Activated CD4-positive, alpha-beta T cell treated with anti-CD3 and anti-CD28 coated beads, Interleukin-2, amount 50 U/mL, for 24 hours (primary cell): ENCODE measurements at regions not wholly inside any gene's neighbourhood (a gene's known extent, or its start where the extent isn't known, plus 50 kb on each side); places are given as distances from the start of the nearest gene placed in this dataset.

Source experiments
- DNase-seq, 2 donors: peaks; one replicate each; pipeline ENCODE4 v3.0.0-alpha.2; 2020; ENCODE audit warnings: low read depth in 1 of 2, low spot score in 1 of 2

GRCh38 chr10:90975096-90975495 lies 54.2 kb upstream of the ANKRD1 start:
- DNase-seq: no peak

GRCh38 chr10:90977162-90977854 lies 56.4 kb upstream of the ANKRD1 start:
- no peak for DNase-seq

GRCh38 chr10:90977855-90978486 lies 57.1 kb upstream of the ANKRD1 start:
- DNase-seq: no peak

- DNase-seq: no peak
These were observed 61.6 kb upstream of the ANKRD1 start for GRCh38 chr10:90982406-90983008.

GRCh38 chr10:90983914-90984549 lies 63.1 kb upstream of the ANKRD1 start:
- no peak for DNase-seq

- DNase-seq: no peak
These were observed 64.0 kb upstream of the ANKRD1 start for GRCh38 chr10:90984898-90985297.

- no peak for DNase-seq
These were observed 64.5 kb upstream of the ANKRD1 start for GRCh38 chr10:90985321-90985933.

GRCh38 chr10:90986136-90986760 lies 65.4 kb upstream of the ANKRD1 start:
- no peak for DNase-seq

- no peak for DNase-seq
These were observed 66.0 kb upstream of the ANKRD1 start for GRCh38 chr10:90986870-90987269.

- DNase-seq: no peak
These were observed 66.5 kb upstream of the ANKRD1 start for GRCh38 chr10:90987383-90987782.

GRCh38 chr10:90988024-90988423 lies 67.1 kb upstream of the ANKRD1 start:
- no peak for DNase-seq

GRCh38 chr10:90988802-90989201 lies 67.9 kb upstream of the ANKRD1 start:
- DNase-seq: no peak

- no peak for DNase-seq
These were observed 68.5 kb upstream of the ANKRD1 start for GRCh38 chr10:90989378-90989777.

GRCh38 chr10:90992462-90992861 lies 71.6 kb upstream of the ANKRD1 start:
- no peak for DNase-seq

- DNase-seq: no peak
These were observed 72.5 kb upstream of the ANKRD1 start for GRCh38 chr10:90993340-90993739.

GRCh38 chr10:90997670-90998069 lies 76.8 kb upstream of the ANKRD1 start:
- no peak for DNase-seq

- DNase-seq: no peak
These were observed 78.0 kb upstream of the ANKRD1 start for GRCh38 chr10:90998733-90999511.

- no peak for DNase-seq
These were observed 78.8 kb upstream of the ANKRD1 start for GRCh38 chr10:90999512-91000172.

GRCh38 chr10:91000470-91000869 lies 79.6 kb upstream of the ANKRD1 start:
- DNase-seq: no peak

GRCh38 chr10:91000985-91001384 lies 80.1 kb upstream of the ANKRD1 start:
- no peak for DNase-seq
